ENCODE measurements at regions not wholly inside any gene's neighbourhood (a gene's known extent, or its start where the extent isn't known, plus 50 kb on each side); places are given as distances from the start of the nearest gene placed in this dataset.

DNA sequence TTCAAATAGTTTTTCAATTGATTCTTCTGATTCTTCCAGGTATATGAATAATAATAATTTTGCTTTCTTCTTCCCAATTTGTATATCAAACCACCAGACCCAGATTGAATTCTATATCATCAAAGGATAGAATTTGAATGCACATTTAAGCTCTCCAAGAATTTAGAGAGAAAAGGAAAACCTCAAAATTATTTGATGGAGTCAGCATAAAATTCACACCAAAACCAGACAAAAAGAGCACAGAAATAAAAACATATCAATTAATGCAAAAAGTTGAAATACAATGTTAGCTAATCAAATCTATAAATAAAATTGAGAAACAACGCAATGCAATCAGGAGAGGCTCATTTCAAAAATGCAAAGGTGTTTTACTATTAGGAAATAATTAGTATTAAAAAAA lies 248.0 kb upstream of the HS6ST1 start:
- Mint-ChIP-seq H3K36me3 (ENCODE audit: unreplicated experiment) (no peaks in the 10 kb centered on the region), H3K27ac (ENCODE audit: unreplicated experiment) (no peak overlapping the region), H3K4me1 (ENCODE audit: low read depth, unreplicated experiment) (no peaks in the 10 kb centered on the region), H3K9me3 (ENCODE audit: unreplicated experiment) (no peaks in the 10 kb centered on the region), H3K27me3 (ENCODE audit: unreplicated experiment) (no peaks in the 10 kb centered on the region), H3K4me3 (ENCODE audit: unreplicated experiment) (no peak overlapping the region)
- TF ChIP-seq, protein P1, sequence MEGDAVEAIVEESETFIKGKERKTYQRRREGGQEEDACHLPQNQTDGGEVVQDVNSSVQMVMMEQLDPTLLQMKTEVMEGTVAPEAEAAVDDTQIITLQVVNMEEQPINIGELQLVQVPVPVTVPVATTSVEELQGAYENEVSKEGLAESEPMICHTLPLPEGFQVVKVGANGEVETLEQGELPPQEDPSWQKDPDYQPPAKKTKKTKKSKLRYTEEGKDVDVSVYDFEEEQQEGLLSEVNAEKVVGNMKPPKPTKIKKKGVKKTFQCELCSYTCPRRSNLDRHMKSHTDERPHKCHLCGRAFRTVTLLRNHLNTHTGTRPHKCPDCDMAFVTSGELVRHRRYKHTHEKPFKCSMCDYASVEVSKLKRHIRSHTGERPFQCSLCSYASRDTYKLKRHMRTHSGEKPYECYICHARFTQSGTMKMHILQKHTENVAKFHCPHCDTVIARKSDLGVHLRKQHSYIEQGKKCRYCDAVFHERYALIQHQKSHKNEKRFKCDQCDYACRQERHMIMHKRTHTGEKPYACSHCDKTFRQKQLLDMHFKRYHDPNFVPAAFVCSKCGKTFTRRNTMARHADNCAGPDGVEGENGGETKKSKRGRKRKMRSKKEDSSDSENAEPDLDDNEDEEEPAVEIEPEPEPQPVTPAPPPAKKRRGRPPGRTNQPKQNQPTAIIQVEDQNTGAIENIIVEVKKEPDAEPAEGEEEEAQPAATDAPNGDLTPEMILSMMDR (IDR thresholded peaks at IDR 0.05; ENCODE audit: partially characterized antibody, unreplicated experiment): no peak
- DNase-seq: no peak

DNA sequence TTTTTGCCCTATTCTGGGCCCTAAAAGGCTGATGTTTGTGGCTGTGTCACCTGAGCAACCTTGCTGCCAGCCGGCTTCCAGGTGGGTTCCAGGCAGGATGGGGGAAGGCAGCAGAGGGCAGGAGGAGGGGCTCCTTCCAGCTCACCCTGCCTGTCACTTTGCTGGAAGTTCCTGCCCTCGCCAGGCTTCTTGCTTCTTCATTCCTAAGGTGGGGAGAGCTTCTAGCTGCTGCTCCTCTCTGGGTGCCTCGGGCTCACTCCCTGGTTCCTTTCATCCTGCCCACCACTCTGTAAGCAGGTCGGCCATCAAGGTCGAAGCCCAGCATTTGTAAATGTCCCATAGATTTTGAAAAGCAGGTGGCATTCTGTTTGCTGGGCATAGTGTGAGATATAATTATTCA lies 249.4 kb upstream of the HS6ST1 start:
- H3K4me3 Mint-ChIP-seq (ENCODE audit: unreplicated experiment): no peak overlapping the region
- no peaks in the 10 kb centered on the region for H3K9me3 Mint-ChIP-seq (ENCODE audit: unreplicated experiment)
- no peaks in the 10 kb centered on the region for H3K36me3 Mint-ChIP-seq (ENCODE audit: unreplicated experiment)
- DNase-seq: no peak
- TF ChIP-seq, protein P1 (IDR thresholded peaks at IDR 0.05; ENCODE audit: partially characterized antibody, unreplicated experiment): no peak
- peaks cover 2% of the 10 kb centered on the region for H3K27me3 Mint-ChIP-seq (ENCODE audit: unreplicated experiment)
- no peak overlapping the region for H3K27ac Mint-ChIP-seq (ENCODE audit: unreplicated experiment)
- no peaks in the 10 kb centered on the region for H3K4me1 Mint-ChIP-seq (ENCODE audit: low read depth, unreplicated experiment)

DNA sequence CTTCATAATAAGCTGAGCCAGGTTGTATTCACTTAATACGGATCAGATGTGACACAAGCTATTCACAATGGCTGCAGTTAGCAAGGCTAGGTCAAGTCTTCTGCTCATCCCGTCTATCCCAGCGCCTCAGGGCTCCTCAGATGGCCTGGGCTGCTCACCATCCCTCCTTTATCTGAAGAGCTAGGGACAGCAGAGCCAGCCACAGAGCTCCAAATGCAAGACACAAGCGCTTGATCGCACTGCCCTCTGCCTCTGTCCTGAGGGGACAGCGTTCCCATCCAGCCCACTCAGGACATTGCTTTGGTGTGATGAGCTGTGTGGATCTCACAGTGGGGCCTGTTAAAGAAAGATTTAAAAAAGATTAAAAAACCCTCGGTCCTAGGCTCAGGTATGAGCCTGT lies 254.4 kb upstream of the HS6ST1 start:
- Mint-ChIP-seq H3K9me3 (ENCODE audit: unreplicated experiment) (no peaks in the 10 kb centered on the region), H3K27ac (ENCODE audit: unreplicated experiment) (no peak overlapping the region), H3K4me1 (ENCODE audit: low read depth, unreplicated experiment) (no peaks in the 10 kb centered on the region), H3K27me3 (ENCODE audit: unreplicated experiment) (peaks cover 2% of the 10 kb centered on the region), H3K4me3 (ENCODE audit: unreplicated experiment) (no peak overlapping the region), H3K36me3 (ENCODE audit: unreplicated experiment) (no peaks in the 10 kb centered on the region)
- no peak for DNase-seq
- TF ChIP-seq, protein P1 (IDR thresholded peaks at IDR 0.05; ENCODE audit: partially characterized antibody, unreplicated experiment): no peak

DNA sequence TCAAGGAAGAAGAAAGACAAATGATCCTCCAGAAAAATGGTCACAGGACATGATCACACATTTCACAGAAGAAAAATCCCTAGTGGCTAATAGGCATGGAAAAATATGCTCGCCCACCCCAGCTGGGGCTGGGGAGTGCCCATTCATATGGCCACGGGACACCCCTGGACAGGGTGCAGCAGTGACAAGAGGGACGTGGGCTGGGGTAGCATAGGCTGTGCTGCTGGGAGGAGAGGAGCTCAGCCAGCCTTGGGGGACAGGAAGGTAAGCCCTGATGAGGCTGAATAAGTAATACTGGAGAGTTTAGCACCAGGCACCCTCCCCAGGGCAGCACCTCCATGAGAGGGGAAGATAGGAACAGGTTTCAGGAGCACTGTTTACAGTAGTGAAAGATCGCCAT lies 254.9 kb upstream of the HS6ST1 start:
- H3K4me1 Mint-ChIP-seq (ENCODE audit: low read depth, unreplicated experiment): no peaks in the 10 kb centered on the region
- H3K9me3 Mint-ChIP-seq (ENCODE audit: unreplicated experiment): no peaks in the 10 kb centered on the region
- no peak overlapping the region for H3K4me3 Mint-ChIP-seq (ENCODE audit: unreplicated experiment)
- no peak for DNase-seq
- H3K27ac Mint-ChIP-seq (ENCODE audit: unreplicated experiment): no peak overlapping the region
- TF ChIP-seq, protein P1 (IDR thresholded peaks at IDR 0.05; ENCODE audit: partially characterized antibody, unreplicated experiment): no peak
- H3K36me3 Mint-ChIP-seq (ENCODE audit: unreplicated experiment): no peaks in the 10 kb centered on the region
- peaks cover 2% of the 10 kb centered on the region for H3K27me3 Mint-ChIP-seq (ENCODE audit: unreplicated experiment)

DNA sequence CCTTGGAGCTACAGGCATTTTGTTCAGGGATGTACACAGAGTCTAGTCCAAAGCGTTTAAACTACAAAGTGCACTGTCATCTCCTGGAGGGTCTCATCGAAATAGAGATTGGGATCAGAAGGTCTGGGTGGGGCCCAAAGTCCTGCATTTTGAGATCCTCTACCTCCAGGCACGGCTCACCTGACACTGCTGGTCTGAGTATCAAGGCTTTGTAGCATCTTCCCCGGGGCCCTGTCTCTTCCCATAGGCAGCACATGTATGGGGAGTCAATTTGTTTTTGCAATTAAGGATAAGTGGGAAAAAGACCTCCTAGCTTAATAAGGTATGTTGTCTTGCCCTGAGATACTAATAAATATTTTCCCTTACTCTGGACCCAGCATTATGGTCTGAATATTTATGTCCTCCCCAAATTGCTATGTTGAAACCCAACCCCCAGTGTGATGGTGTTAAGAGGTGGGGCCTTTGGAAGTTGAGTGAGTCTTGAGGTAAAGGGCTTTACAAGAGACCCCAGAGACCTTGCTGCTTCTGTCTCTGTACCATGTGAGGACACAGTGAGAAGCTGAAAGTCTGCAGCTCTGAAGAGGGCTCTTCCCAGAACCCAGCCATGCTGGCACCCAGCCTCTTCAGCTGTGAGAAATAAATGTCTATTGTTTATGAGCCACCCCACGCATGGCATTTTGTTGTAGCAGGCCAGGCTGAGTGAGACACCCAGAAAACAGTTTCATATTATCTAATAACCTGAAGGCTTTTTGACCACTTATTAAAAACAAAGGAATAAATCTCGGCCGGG lies 258.7 kb upstream of the HS6ST1 start:
- H3K4me1 Mint-ChIP-seq (ENCODE audit: low read depth, unreplicated experiment): peaks cover 3% of the 10 kb centered on the region
- H3K36me3 Mint-ChIP-seq (ENCODE audit: unreplicated experiment): no peaks in the 10 kb centered on the region
- DNase-seq: no peak
- TF ChIP-seq, protein P1 (IDR thresholded peaks at IDR 0.05; ENCODE audit: partially characterized antibody, unreplicated experiment): no peak
- no peak overlapping the region for H3K4me3 Mint-ChIP-seq (ENCODE audit: unreplicated experiment)
- H3K27me3 Mint-ChIP-seq (ENCODE audit: unreplicated experiment): peaks cover 2% of the 10 kb centered on the region
- H3K27ac Mint-ChIP-seq (ENCODE audit: unreplicated experiment): no peak overlapping the region
- H3K9me3 Mint-ChIP-seq (ENCODE audit: unreplicated experiment): no peaks in the 10 kb centered on the region

All from glutamatergic neuron (in vitro differentiated cells).